ENCODE measurements at regions not wholly inside any gene's neighbourhood (a gene's known extent, or its start where the extent isn't known, plus 50 kb on each side); places are given as distances from the start of the nearest gene placed in this dataset.
"Not testable (repeated sequence)": the region's sequence is repeated elsewhere in the genome, so short reads cannot be mapped to it uniquely, and the experiment has no call there.

GRCh38 chr7:98762620-98763019 lies 107.2 kb downstream of the TMEM130 start:
- Histone ChIP-seq H3K36me3 (no peaks in the 10 kb centered on the region), H3K4me3 (no peak overlapping the region), H3K4me1 (no peaks in the 10 kb centered on the region), H3K27me3 (no peaks in the 10 kb centered on the region), H3K27ac (no peak overlapping the region), H3K9me3 (no peaks in the 10 kb centered on the region)
- no peak for DNase-seq (ENCODE audit: low spot score)
- TF ChIP-seq, protein P1, sequence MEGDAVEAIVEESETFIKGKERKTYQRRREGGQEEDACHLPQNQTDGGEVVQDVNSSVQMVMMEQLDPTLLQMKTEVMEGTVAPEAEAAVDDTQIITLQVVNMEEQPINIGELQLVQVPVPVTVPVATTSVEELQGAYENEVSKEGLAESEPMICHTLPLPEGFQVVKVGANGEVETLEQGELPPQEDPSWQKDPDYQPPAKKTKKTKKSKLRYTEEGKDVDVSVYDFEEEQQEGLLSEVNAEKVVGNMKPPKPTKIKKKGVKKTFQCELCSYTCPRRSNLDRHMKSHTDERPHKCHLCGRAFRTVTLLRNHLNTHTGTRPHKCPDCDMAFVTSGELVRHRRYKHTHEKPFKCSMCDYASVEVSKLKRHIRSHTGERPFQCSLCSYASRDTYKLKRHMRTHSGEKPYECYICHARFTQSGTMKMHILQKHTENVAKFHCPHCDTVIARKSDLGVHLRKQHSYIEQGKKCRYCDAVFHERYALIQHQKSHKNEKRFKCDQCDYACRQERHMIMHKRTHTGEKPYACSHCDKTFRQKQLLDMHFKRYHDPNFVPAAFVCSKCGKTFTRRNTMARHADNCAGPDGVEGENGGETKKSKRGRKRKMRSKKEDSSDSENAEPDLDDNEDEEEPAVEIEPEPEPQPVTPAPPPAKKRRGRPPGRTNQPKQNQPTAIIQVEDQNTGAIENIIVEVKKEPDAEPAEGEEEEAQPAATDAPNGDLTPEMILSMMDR (IDR thresholded peaks at IDR 0.05), result no peak

GRCh38 chr7:98763441-98763840 lies 106.4 kb downstream of the TMEM130 start:
- Histone ChIP-seq H3K4me3 (no peak overlapping the region), H3K36me3 (no peaks in the 10 kb centered on the region), H3K9me3 (no peaks in the 10 kb centered on the region), H3K27ac (no peak overlapping the region), H3K4me1 (no peaks in the 10 kb centered on the region), H3K27me3 (no peaks in the 10 kb centered on the region)
- TF ChIP-seq, protein P1 (IDR thresholded peaks at IDR 0.05), result no peak
- DNase-seq (ENCODE audit: low spot score), result no peak

- no peak for DNase-seq (ENCODE audit: low spot score)
- no peaks in the 10 kb centered on the region for H3K27me3 ChIP-seq
- H3K27ac ChIP-seq, result no peak overlapping the region
- no peaks in the 10 kb centered on the region for H3K4me1 ChIP-seq
- no peak overlapping the region for H3K4me3 ChIP-seq
- TF ChIP-seq, protein P1 (IDR thresholded peaks at IDR 0.05), result no peak
- no peaks in the 10 kb centered on the region for H3K36me3 ChIP-seq
- no peaks in the 10 kb centered on the region for H3K9me3 ChIP-seq
These were observed 104.9 kb downstream of the TMEM130 start for GRCh38 chr7:98764946-98765345.

GRCh38 chr7:98770085-98770484 lies 99.7 kb downstream of the TMEM130 start:
- not testable (repeated sequence) for DNase-seq (ENCODE audit: low spot score); H3K27me3 ChIP-seq; H3K36me3 ChIP-seq; H3K27ac ChIP-seq; H3K4me1 ChIP-seq; H3K9me3 ChIP-seq; H3K4me3 ChIP-seq

DNA sequence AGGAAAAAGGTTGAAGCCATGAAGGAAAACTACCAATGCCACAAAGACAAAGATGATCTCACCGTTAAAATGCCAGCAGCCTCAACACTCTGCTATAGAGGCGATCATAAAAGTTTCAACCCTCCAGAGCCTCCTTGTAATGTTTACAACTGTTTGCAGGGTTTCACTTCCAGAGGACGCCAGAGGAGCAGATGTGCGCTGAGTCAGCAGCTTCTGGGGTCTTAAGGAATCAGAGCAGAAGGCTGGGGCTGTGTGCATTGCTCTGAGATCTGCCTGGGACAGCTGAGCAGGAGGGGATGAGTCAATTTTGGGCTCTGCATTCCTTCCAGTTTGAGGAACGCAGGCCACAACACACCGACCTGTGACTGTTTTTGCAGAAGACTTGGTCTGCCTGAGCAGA lies 98.3 kb downstream of the TMEM130 start:
- no peak for DNase-seq (ENCODE audit: low spot score)
- TF ChIP-seq, protein P1 (IDR thresholded peaks at IDR 0.05), result no peak
- no peaks in the 10 kb centered on the region for H3K27me3 ChIP-seq

DNA sequence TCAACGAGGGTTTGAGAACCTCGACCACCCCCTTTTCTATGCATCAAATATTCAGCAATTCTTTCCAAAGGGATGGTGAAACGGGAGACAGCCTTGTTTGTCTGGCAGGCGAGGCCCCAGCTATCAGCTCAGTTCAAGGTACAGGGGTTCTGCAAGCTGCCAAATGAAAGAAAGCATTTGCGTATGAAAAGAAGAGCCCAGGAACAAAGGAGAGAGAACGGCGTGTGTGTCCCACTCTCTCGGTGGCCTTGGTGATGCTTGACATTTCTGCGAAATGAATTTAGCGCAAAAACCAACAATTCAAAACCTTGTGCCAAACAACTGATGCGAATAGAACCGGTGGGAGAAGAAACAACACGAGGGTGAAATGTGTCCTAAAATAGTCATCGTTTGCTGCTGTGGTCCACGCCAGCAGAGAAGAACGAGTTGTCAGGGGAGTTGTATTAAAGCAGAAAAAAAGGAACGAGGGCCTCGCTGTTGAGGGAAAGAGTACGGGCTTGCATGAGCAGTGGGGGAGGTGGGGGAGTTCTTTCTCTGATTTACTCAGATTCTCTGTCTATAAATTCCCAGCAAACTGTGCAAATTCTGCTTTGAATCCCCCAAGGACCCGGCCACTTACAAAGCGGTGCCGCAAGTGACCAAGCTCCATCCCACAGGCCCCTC lies 97.7 kb downstream of the TMEM130 start:
- Histone ChIP-seq H3K4me1 (no peaks in the 10 kb centered on the region), H3K9me3 (no peaks in the 10 kb centered on the region), H3K27ac (no peak overlapping the region), H3K4me3 (no peak overlapping the region), H3K27me3 (no peaks in the 10 kb centered on the region), H3K36me3 (no peaks in the 10 kb centered on the region)
- DNase-seq (ENCODE audit: low spot score), result no peak
- TF ChIP-seq, protein P1 (IDR thresholded peaks at IDR 0.05), result no peak

More for the DNA sequence above, 98.3 kb downstream of the TMEM130 start:
- H3K36me3 ChIP-seq, result no peaks in the 10 kb centered on the region
- no peak overlapping the region for H3K4me3 ChIP-seq
- H3K9me3 ChIP-seq, result no peaks in the 10 kb centered on the region
- no peaks in the 10 kb centered on the region for H3K4me1 ChIP-seq
- no peak overlapping the region for H3K27ac ChIP-seq
